ENCODE measurements at regions not wholly inside any gene's neighbourhood (a gene's known extent, or its start where the extent isn't known, plus 50 kb on each side); places are given as distances from the start of the nearest gene placed in this dataset.

- no peak for TF ChIP-seq RAD21 (IDR thresholded peaks at IDR 0.05 in 1 of 2, conservative IDR thresholded peaks at IDR 0.05 in 1 of 2; ENCODE audit: low read depth in 2 of 2, low read length in 2 of 2)
- no peak for TF ChIP-seq ZNF274 (IDR thresholded peaks at IDR 0.05; ENCODE audit: borderline replicate concordance, extremely low read depth, low read length)
Measured at GRCh38 chr3:197443506-197443905, 112.3 kb downstream of the BDH1 start (continued).

All from H1 (cell line).